ENCODE measurements at regions not wholly inside any gene's neighbourhood (a gene's known extent, or its start where the extent isn't known, plus 50 kb on each side); places are given as distances from the start of the nearest gene placed in this dataset.

GRCh38 chr10:124162136-124162535, 68.7 kb upstream of the CHST15 start (continued):
- TF ChIP-seq ZBTB40 (IDR thresholded peaks at IDR 0.05; ENCODE audit: borderline replicate concordance) (no peak), IKZF2 (IDR thresholded peaks at IDR 0.05) (no peak), TCF12 (IDR thresholded peaks at IDR 0.05; ENCODE audit: low read depth, low read length) (no peak)

GRCh38 chr10:124161601-124162000, 68.2 kb upstream of the CHST15 start:
- FAIRE-seq, result no peak
- RAD21 ChIA-PET (ENCODE audit: unreplicated experiment), result no interaction called here
- WGBS (ENCODE audit: insufficient coverage, insufficient replicate concordance, low lambda C conversion rate, missing lambda C conversion rate), result 27% methylated on average over 5 of the region's 5 CpGs
- TF ChIP-seq PML (IDR thresholded peaks at IDR 0.05; ENCODE audit: low read length), result no peak
- TF ChIP-seq SMC3 (IDR thresholded peaks at IDR 0.05; ENCODE audit: borderline replicate concordance, low read length), result no peak
- TF ChIP-seq RELB (IDR thresholded peaks at IDR 0.05; ENCODE audit: low read depth), result no peak
- no peak for TF ChIP-seq PKNOX1 (IDR thresholded peaks at IDR 0.05)
- no peak for TF ChIP-seq IKZF2 (IDR thresholded peaks at IDR 0.05)
- TF ChIP-seq E2F4 (IDR thresholded peaks at IDR 0.05; ENCODE audit: low read depth, low read length), result no peak
- TF ChIP-seq ATF7 (IDR thresholded peaks at IDR 0.05; ENCODE audit: low read depth), result no peak
- TF ChIP-seq ZBED1 (IDR thresholded peaks at IDR 0.05; ENCODE audit: borderline replicate concordance), result no peak
- no peak for TF ChIP-seq USF1 (IDR thresholded peaks at IDR 0.05; ENCODE audit: borderline replicate concordance, extremely low read length, insufficient read depth, low read depth, low read length)
- TF ChIP-seq CHD4 (IDR thresholded peaks at IDR 0.05), result no peak
- TF ChIP-seq RBBP5 (conservative IDR thresholded peaks at IDR 0.05), result no peak

More at GRCh38 chr10:124161601-124162000, 68.2 kb upstream of the CHST15 start:
- H3K9me3 ChIP-seq (replicated peaks; ENCODE audit: control insufficient read depth, insufficient read depth, low read length), result peaks cover 2% of the 10 kb centered on the region; the same call in 1 of the 3 replicates
- ChIA-PET POLR2A (no interaction called here), CTCF (no interaction called here), SMC1A (ENCODE audit: uncharacterized antibody, unreplicated experiment) (no interaction called here)
- no peak for ATAC-seq
- in situ Hi-C loops (cut with MboI), result no loop called here
- intact Hi-C loops (cut with micrococcal nuclease; ENCODE audit: unreplicated experiment), result no loop called here
- no peak overlapping the region for H2AFZ ChIP-seq (ENCODE audit: control insufficient read depth, low read depth, low read length)
- H3K4me2 ChIP-seq (ENCODE audit: control insufficient read depth, insufficient read depth), result no peak overlapping the region
- no peak overlapping the region for H3K9ac ChIP-seq (ENCODE audit: control insufficient read depth, insufficient read depth, low read length)
- no peaks in the 10 kb centered on the region for H3K4me1 ChIP-seq (ENCODE audit: control insufficient read depth, insufficient read depth, low read length)
- H3K4me3 ChIP-seq, result no peak overlapping the region
- H4K20me1 ChIP-seq (ENCODE audit: control insufficient read depth, insufficient read depth), result no peaks in the 10 kb centered on the region; the same call in 1 of the 2 replicates
- H3K27me3 ChIP-seq (replicated peaks in 1 of 2; ENCODE audit: control insufficient read depth in 2 of 2, insufficient read depth in 2 of 2, low read length in 1 of 2), result peaks cover 0 to 2% of the 10 kb centered on the region in 2 experiments; a peak in 2 of 4 replicates
- no peaks in the 10 kb centered on the region for H3K36me3 ChIP-seq (ENCODE audit: control insufficient read depth in 2 of 2, insufficient read depth in 2 of 2, low read length in 1 of 2)
- no peak for DNase-seq (ENCODE audit: low read depth, low spot score)
- no TSS peak for BruUV-seq (replicated peaks)
- H3K27ac ChIP-seq (ENCODE audit: control insufficient read depth, insufficient read depth), result no peak overlapping the region
- H3K79me2 ChIP-seq (ENCODE audit: control insufficient read depth, insufficient read depth, low read length), result no peaks in the 10 kb centered on the region

All from GM12878 (cell line).